Right lobe of liver (tissue), 4 donors: ENCODE measurements at regions not wholly inside any gene's neighbourhood (a gene's known extent, or its start where the extent isn't known, plus 50 kb on each side); places are given as distances from the start of the nearest gene placed in this dataset.
"Not testable (repeated sequence)": the region's sequence is repeated elsewhere in the genome, so short reads cannot be mapped to it uniquely, and the experiment has no call there.

Source experiments
- POLR2A ChIP-seq: fragments of 450-650 bp; IDR thresholded peaks from one replicate; pipeline ENCODE4 v1.6.1; 2017; ENCODE audit warnings: antibody characterized with exemption, mild to moderate bottlenecking
- TF ChIP-seq, protein P1 (sequence below), 4 donors: fragments of 200-600 bp in 3 of 4; fragments of 450-650 bp in 1 of 4; IDR thresholded peaks; one replicate each; pipeline versions ENCODE4 v1.5.1 to v1.8.0; 2016 to 2022; ENCODE audit warnings: antibody characterized with exemption in 4 of 4, mild to moderate bottlenecking in 2 of 4
- donor health status: DM: no; HTN: no; CAD: no.
- donor health status: DM: no; HTN: no; CAD: no.
- donor health status: DM: no; HTN: yes; CAD: no.

DNA sequence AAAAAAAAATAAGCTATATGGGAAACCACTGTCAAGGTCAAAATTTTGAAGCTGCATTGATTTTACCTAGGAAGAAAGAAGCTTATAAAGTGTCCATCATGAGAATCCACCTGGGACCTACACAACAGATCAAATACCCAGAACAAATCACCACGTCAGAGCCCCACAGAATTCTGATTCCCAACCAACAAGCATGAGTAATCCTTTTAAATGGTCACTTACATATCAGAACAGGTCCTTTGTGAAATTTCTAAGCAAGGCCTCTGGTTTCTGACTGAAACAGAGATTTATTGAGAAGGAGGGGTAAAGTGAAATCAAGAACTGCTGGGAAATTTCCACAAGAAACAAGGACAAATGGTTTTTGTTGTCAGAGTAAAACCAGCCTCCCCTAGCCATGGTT lies 93.2 kb downstream of the FOXD4L6 start:
- TF ChIP-seq, protein P1, sequence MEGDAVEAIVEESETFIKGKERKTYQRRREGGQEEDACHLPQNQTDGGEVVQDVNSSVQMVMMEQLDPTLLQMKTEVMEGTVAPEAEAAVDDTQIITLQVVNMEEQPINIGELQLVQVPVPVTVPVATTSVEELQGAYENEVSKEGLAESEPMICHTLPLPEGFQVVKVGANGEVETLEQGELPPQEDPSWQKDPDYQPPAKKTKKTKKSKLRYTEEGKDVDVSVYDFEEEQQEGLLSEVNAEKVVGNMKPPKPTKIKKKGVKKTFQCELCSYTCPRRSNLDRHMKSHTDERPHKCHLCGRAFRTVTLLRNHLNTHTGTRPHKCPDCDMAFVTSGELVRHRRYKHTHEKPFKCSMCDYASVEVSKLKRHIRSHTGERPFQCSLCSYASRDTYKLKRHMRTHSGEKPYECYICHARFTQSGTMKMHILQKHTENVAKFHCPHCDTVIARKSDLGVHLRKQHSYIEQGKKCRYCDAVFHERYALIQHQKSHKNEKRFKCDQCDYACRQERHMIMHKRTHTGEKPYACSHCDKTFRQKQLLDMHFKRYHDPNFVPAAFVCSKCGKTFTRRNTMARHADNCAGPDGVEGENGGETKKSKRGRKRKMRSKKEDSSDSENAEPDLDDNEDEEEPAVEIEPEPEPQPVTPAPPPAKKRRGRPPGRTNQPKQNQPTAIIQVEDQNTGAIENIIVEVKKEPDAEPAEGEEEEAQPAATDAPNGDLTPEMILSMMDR (IDR thresholded peaks at IDR 0.05): not testable (repeated sequence)
- not testable (repeated sequence) for TF ChIP-seq POLR2A
